ENCODE measurements at regions not wholly inside any gene's neighbourhood (a gene's known extent, or its start where the extent isn't known, plus 50 kb on each side); places are given as distances from the start of the nearest gene placed in this dataset.
A peak's percentile ranks its signal among the peaks of the same experiment; 100 is the strongest.

GRCh38 chr1:11338284-11338924, 65.4 kb downstream of the UBIAD1 start:
- no peak for DNase-seq

- DNase-seq, result peak; percentile 59
These were observed 66.6 kb downstream of the UBIAD1 start for GRCh38 chr1:11339346-11340232.

GRCh38 chr1:11340233-11340632, 67.2 kb downstream of the UBIAD1 start:
- DNase-seq, result no peak

GRCh38 chr1:11341901-11342552, 69.0 kb downstream of the UBIAD1 start:
- DNase-seq, result no peak

GRCh38 chr1:11342621-11343032, 69.6 kb downstream of the UBIAD1 start:
- peak; percentile 74 for DNase-seq

GRCh38 chr1:11345971-11346715, 73.1 kb downstream of the UBIAD1 start:
- DNase-seq, result no peak

GRCh38 chr1:11350265-11350664, 77.3 kb downstream of the UBIAD1 start:
- no peak for DNase-seq

- DNase-seq, result no peak
These were observed 79.2 kb downstream of the UBIAD1 start for GRCh38 chr1:11352058-11352715.

- no peak for DNase-seq
These were observed 80.1 kb downstream of the UBIAD1 start for GRCh38 chr1:11352816-11353799.

GRCh38 chr1:11354893-11355553, 82.0 kb downstream of the UBIAD1 start:
- peak; percentile 56 for DNase-seq

- peak; percentile 76 for DNase-seq
These were observed 82.8 kb downstream of the UBIAD1 start for GRCh38 chr1:11355559-11356475.

GRCh38 chr1:11357276-11357675, 84.3 kb downstream of the UBIAD1 start:
- DNase-seq, result no peak

- peak; percentile 70 for DNase-seq
These were observed 86.0 kb downstream of the UBIAD1 start for GRCh38 chr1:11358984-11359383.

GRCh38 chr1:11362547-11363021, 89.6 kb downstream of the UBIAD1 start:
- peak; percentile 42 for DNase-seq

GRCh38 chr1:11364170-11364569, 91.2 kb downstream of the UBIAD1 start:
- no peak for DNase-seq

GRCh38 chr1:11365744-11366387, 92.9 kb downstream of the UBIAD1 start:
- DNase-seq, result no peak

- no peak for DNase-seq
These were observed 100.3 kb downstream of the UBIAD1 start for GRCh38 chr1:11373029-11373894.

Measured in NCI-H1694 (cell line).